ENCODE measurements at regions not wholly inside any gene's neighbourhood (a gene's known extent, or its start where the extent isn't known, plus 50 kb on each side); places are given as distances from the start of the nearest gene placed in this dataset.
A peak's percentile ranks its signal among the peaks of the same experiment; 100 is the strongest.

DNA sequence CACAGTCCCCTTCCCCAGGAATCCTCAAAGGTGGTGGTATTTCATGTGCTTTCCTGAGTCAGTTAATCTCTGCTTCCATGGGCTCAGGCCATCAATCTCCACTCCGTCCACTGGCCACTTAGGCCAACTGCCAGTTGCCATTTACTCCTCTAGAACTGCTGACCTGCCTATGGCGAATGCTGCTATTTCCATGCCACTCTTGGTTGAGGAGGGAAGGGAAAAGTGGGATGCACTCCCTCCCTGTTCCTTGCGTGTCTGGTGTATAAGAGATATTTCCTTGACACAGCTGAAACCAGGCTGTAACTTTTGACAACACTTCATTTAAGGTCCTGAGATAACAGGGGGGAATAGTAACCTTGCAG lies 261.5 kb downstream of the MREG start:
- ATAC-seq (no peak), DNase-seq (no peak)
- intact Hi-C loops (cut with DNase I) = no loop called here
- 86% methylated on average over 3 of the region's 3 CpGs for WGBS
- no peak overlapping the region for H3K27ac ChIP-seq (ENCODE audit: low read length)
- no peaks in the 10 kb centered on the region for H3K27me3 ChIP-seq (ENCODE audit: control insufficient read depth, insufficient read depth)
- H3K4me1 ChIP-seq (ENCODE audit: control insufficient read depth, insufficient read depth, low read length) = peaks cover 5% of the 10 kb centered on the region
- no peak overlapping the region for H3K4me3 ChIP-seq (ENCODE audit: low read length)
- H3K9me3 ChIP-seq (ENCODE audit: control insufficient read depth, low read length) = no peaks in the 10 kb centered on the region

GRCh38 chr2:215751200-215751910 lies 262.0 kb downstream of the MREG start:
- no peak overlapping the region for H3K27ac ChIP-seq (ENCODE audit: low read length)
- peaks cover 5% of the 10 kb centered on the region for H3K4me1 ChIP-seq (ENCODE audit: control insufficient read depth, insufficient read depth, low read length)
- H3K9me3 ChIP-seq (ENCODE audit: control insufficient read depth, low read length) = no peaks in the 10 kb centered on the region
- H3K27me3 ChIP-seq (ENCODE audit: control insufficient read depth, insufficient read depth) = no peaks in the 10 kb centered on the region
- intact Hi-C loops (cut with DNase I) = no loop called here
- ATAC-seq (no peak), DNase-seq (no peak)
- WGBS = 89% methylated on average over 3 of the region's 3 CpGs
- no peak overlapping the region for H3K4me3 ChIP-seq (ENCODE audit: low read length)

DNA sequence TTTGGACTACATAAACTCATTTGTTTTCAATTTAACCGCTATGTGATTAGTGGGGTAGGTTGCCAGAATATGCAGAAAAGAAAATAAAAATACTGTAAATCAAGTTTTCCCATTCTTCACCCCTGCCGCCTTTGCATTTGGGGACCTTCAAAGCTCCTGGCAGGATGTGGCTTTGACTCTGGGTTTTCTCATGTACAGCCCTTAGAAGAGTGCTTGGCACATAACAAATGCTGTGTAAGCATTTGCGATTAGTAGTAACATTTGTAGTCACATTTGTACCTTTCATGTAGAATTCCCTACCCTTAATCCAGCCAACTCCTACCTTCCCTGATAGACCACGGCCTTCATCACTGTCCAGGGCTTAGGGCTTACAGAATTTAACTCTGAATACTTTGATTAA lies 262.6 kb downstream of the MREG start:
- 78% methylated on average over 4 of the region's 4 CpGs for WGBS
- no peaks in the 10 kb centered on the region for H3K9me3 ChIP-seq (ENCODE audit: control insufficient read depth, low read length)
- peaks cover 5% of the 10 kb centered on the region for H3K4me1 ChIP-seq (ENCODE audit: control insufficient read depth, insufficient read depth, low read length)
- DNase-seq = no peak
- intact Hi-C loops (cut with DNase I) = no loop called here
- no peak overlapping the region for H3K4me3 ChIP-seq (ENCODE audit: low read length)
- no peaks in the 10 kb centered on the region for H3K27me3 ChIP-seq (ENCODE audit: control insufficient read depth, insufficient read depth)
- no peak overlapping the region for H3K27ac ChIP-seq (ENCODE audit: low read length)
- no peak for ATAC-seq

DNA sequence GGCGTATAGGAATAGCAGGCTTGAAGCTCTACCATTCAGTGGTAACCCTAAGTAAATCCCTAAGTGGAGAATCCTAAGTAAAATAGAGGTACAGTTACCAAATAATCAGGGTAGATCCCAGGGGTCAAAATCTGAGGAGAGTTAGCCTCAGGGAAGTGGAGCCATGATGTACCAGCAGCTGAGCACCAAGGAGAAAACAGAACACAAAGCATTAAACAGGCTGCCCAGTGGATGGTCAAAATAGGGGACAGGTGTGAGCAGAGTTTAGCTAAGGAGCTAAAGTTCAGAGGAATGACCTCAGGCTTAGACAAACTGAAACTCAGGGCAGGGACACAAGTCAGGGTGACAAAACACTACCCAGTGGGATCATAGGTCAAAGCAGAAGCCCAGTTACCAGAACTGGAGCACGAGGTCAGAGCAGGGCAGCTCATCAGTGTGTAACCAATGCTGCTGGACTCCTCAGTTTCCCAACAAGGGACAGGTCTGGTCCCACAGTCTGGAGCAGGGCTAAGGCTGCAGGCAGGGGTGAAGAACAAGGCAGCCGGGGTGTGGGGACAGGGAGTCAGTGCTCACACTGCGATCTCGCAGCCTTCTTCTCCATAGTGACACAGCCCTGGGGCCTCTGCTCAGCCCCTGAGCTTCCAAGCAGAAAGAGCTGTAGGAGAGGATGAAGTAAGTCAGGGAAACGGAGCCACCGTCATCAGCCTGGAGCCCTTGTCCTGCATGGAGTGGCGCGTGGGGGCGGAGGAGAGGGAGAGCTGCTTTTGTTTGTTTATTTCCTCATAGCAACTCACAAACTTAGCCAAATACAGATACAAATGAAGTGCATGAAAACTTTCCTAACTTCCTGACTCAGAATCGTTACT lies 264.0 kb downstream of the MREG start:
- 49% methylated on average over 11 of the region's 11 CpGs for WGBS
- Histone ChIP-seq H3K4me1 (ENCODE audit: control insufficient read depth, insufficient read depth, low read length) (peaks cover 5% of the 10 kb centered on the region), H3K27me3 (ENCODE audit: control insufficient read depth, insufficient read depth) (no peaks in the 10 kb centered on the region), H3K9me3 (ENCODE audit: control insufficient read depth, low read length) (no peaks in the 10 kb centered on the region), H3K27ac (ENCODE audit: low read length) (peak overlapping the region; percentile 71), H3K4me3 (ENCODE audit: low read length) (no peak overlapping the region)
- ATAC-seq = peak; percentile 82 to 86
- intact Hi-C loops (cut with DNase I) = no loop called here
- DNase-seq = peak; percentile 81 to 90 (median 86)

DNA sequence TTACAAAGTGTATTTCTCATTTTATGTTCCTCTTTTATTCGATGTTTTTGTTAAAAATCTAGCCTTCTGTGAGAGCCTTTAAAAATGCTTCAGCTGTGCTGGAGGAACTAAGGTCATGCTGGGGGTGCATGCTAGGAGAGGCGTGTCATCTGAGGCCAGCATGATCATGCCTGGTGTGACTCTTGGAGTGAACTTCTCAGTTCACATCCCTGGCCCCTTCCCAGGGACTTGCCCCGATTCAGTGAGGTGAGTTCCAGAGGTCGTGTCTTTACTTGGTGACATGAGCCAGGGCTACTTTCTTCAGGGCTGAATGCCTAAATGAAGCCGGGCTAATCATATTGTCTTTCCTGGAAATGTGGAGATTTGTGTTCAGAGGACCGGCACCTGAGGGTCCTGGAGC lies 264.9 kb downstream of the MREG start:
- no peaks in the 10 kb centered on the region for H3K27me3 ChIP-seq (ENCODE audit: control insufficient read depth, insufficient read depth)
- WGBS = 32% methylated on average over 6 of the region's 6 CpGs
- H3K9me3 ChIP-seq (ENCODE audit: control insufficient read depth, low read length) = no peaks in the 10 kb centered on the region
- H3K4me3 ChIP-seq (ENCODE audit: low read length) = no peak overlapping the region
- ATAC-seq = peak; percentile 52 to 55
- H3K27ac ChIP-seq (ENCODE audit: low read length) = no peak overlapping the region
- intact Hi-C loops (cut with DNase I) = no loop called here
- DNase-seq = peak; percentile 30 to 75 (median 74)
- peaks cover 5% of the 10 kb centered on the region for H3K4me1 ChIP-seq (ENCODE audit: control insufficient read depth, insufficient read depth, low read length)

DNA sequence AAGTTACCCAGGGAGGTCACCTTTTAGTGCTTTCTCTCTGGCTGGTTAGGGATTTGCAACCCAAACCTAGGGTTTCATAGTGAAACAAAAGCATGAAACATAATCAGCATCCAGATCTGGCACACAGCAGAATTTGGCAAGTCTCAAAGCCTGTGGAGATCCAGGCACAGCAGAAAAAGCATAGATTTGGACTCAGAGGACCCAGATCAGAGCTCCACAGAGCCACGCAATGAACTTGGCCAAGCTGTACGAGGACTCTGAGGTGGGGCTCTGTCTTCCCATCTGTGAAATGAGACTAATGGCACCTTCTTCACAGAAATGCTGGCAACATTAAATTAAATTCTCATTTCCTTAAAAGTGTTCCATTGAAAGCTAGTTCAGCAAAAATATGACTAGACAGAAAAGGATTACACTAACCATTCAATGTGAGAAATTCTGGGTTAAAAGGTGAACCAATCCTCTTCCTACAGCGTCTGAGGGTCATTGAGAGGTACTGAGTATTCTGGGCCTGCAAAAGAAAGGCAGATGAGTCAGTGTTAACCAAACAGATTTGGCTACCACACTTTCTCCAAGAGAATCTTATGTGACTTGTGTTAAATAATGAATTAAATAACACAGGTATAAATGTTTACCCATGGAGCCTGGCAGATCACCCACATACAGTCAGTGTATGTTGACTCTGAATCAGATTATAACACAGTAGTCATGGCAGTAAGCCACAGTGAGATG lies 266.3 kb downstream of the MREG start:
- DNase-seq (no peak), ATAC-seq (no peak)
- no peaks in the 10 kb centered on the region for H3K27me3 ChIP-seq (ENCODE audit: control insufficient read depth, insufficient read depth)
- no peak overlapping the region for H3K4me3 ChIP-seq (ENCODE audit: low read length)
- H3K27ac ChIP-seq (ENCODE audit: low read length) = no peak overlapping the region
- H3K4me1 ChIP-seq (ENCODE audit: control insufficient read depth, insufficient read depth, low read length) = peaks cover 5% of the 10 kb centered on the region
- H3K9me3 ChIP-seq (ENCODE audit: control insufficient read depth, low read length) = no peaks in the 10 kb centered on the region
- 79% methylated on average over 3 of the region's 3 CpGs for WGBS
- intact Hi-C loops (cut with DNase I) = no loop called here

- Histone ChIP-seq H3K4me3 (ENCODE audit: low read length) (no peak overlapping the region), H3K9me3 (ENCODE audit: control insufficient read depth, low read length) (no peaks in the 10 kb centered on the region), H3K27ac (ENCODE audit: low read length) (no peak overlapping the region), H3K4me1 (ENCODE audit: control insufficient read depth, insufficient read depth, low read length) (peaks cover 5% of the 10 kb centered on the region), H3K27me3 (ENCODE audit: control insufficient read depth, insufficient read depth) (no peaks in the 10 kb centered on the region)
- intact Hi-C loops (cut with DNase I) = no loop called here
- no peak for DNase-seq
- ATAC-seq = no peak
- WGBS = 71% methylated on average over 9 of the region's 9 CpGs
Observed at GRCh38 chr2:215746226-215746886, 267.0 kb downstream of the MREG start.

GRCh38 chr2:215745331-215745730 lies 268.0 kb downstream of the MREG start:
- Histone ChIP-seq H3K9me3 (ENCODE audit: control insufficient read depth, low read length) (no peaks in the 10 kb centered on the region), H3K4me1 (ENCODE audit: control insufficient read depth, insufficient read depth, low read length) (peaks cover 5% of the 10 kb centered on the region), H3K4me3 (ENCODE audit: low read length) (no peak overlapping the region), H3K27me3 (ENCODE audit: control insufficient read depth, insufficient read depth) (no peaks in the 10 kb centered on the region), H3K27ac (ENCODE audit: low read length) (no peak overlapping the region)
- WGBS = 88% methylated on average over 2 of the region's 2 CpGs
- intact Hi-C loops (cut with DNase I) = no loop called here
- ATAC-seq (no peak), DNase-seq (no peak)

DNA sequence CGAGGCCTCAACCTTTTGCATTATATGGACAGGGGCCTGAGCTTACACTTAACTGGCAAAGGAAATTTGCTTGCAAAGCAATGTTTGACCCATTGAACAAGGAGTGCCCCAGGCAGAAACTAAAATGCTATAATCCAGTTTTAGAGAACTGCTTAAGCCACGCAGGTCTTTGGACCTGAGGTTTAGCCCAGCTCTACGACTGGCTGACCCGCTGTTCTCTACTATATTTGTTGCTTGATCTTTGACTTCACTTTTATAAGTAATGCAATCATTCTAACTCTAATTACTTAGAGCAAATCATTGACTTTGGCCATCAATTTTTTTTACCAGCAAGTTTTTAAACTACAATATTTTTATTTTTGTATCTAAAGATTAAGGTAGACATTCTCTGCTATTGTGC lies 268.8 kb downstream of the MREG start:
- ATAC-seq (no peak), DNase-seq (no peak)
- Histone ChIP-seq H3K4me3 (ENCODE audit: low read length) (no peak overlapping the region), H3K9me3 (ENCODE audit: control insufficient read depth, low read length) (no peaks in the 10 kb centered on the region), H3K27me3 (ENCODE audit: control insufficient read depth, insufficient read depth) (no peaks in the 10 kb centered on the region), H3K27ac (ENCODE audit: low read length) (no peak overlapping the region), H3K4me1 (ENCODE audit: control insufficient read depth, insufficient read depth, low read length) (peaks cover 5% of the 10 kb centered on the region)
- intact Hi-C loops (cut with DNase I) = no loop called here
- WGBS = 96% methylated on average over 4 of the region's 4 CpGs

DNA sequence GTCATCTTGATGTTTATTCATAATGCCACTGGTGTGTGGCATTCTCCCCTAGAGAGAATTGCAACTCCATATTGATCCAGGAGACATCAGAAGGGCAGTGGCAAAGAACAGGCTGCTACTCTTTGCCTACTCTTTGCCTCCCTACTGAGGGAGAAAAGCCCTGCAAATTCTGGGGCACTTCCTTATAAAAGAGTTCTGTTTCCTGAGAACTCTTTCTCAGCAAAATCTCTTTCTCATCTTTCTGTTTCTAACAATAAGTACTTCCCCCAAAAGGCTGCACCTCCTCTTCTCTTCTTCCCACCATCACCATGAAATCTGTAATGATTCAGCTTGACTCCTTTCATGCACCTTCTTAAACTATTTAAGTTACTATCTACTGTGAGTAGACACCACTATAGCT lies 270.3 kb downstream of the MREG start:
- H3K27ac ChIP-seq (ENCODE audit: low read length) = no peak overlapping the region
- ATAC-seq = no peak

DNA sequence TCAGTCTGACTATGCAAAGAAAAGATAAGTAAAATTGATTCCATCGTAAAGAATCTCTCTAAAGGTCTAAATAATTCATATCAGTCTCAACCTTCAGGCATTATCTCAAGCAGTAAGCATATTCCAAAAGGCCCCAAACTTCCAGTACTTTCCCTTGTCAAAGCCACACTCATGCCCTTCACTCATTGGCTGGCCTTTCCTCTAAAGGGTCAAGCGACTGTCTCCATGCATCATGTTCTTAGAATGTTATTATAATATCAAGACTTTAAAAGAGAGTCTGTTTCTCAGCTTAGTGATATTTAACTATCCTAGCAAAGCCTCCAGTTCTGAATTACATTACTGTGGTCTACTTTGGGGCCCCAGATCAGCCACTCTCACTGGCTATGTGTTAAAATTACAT lies 271.3 kb downstream of the MREG start:
- 76% methylated on average over 2 of the region's 2 CpGs for WGBS
- no peak overlapping the region for H3K4me3 ChIP-seq (ENCODE audit: low read length)
- DNase-seq = no peak
- H3K27ac ChIP-seq (ENCODE audit: low read length) = no peak overlapping the region
- H3K27me3 ChIP-seq (ENCODE audit: control insufficient read depth, insufficient read depth) = no peaks in the 10 kb centered on the region
- H3K9me3 ChIP-seq (ENCODE audit: control insufficient read depth, low read length) = no peaks in the 10 kb centered on the region
- no peaks in the 10 kb centered on the region for H3K4me1 ChIP-seq (ENCODE audit: control insufficient read depth, insufficient read depth, low read length)
- intact Hi-C loops (cut with DNase I) = no loop called here
- no peak for ATAC-seq

More for the DNA sequence above, 270.3 kb downstream of the MREG start:
- H3K4me1 ChIP-seq (ENCODE audit: control insufficient read depth, insufficient read depth, low read length) = no peaks in the 10 kb centered on the region
- intact Hi-C loops (cut with DNase I) = no loop called here
- no peaks in the 10 kb centered on the region for H3K27me3 ChIP-seq (ENCODE audit: control insufficient read depth, insufficient read depth)
- H3K9me3 ChIP-seq (ENCODE audit: control insufficient read depth, low read length) = no peaks in the 10 kb centered on the region
- H3K4me3 ChIP-seq (ENCODE audit: low read length) = no peak overlapping the region
- no peak for DNase-seq
